Lower leg skin (tissue), 4 donors: ENCODE measurements at regions not wholly inside any gene's neighbourhood (a gene's known extent, or its start where the extent isn't known, plus 50 kb on each side); places are given as distances from the start of the nearest gene placed in this dataset.

Source experiments
- DNase-seq, 2 donors: peaks; one replicate each; pipeline ENCODE4 v3.0.0-alpha.2; 2019; ENCODE audit warnings: low spot score in 2 of 2
- H3K4me3 ChIP-seq: fragments of 200-600 bp; sonication (generic); 2 replicates; pipeline ENCODE4 v1.5.1; 2017; ENCODE audit warnings: mild to moderate bottlenecking, low read depth; ENCODE audit not compliant: poor library complexity, severe bottlenecking
- POLR2A ChIP-seq, 2 donors: fragments of 450-650 bp; IDR thresholded peaks; one replicate each; pipeline ENCODE4 v1.6.1; 2016 to 2017; ENCODE audit warnings: antibody characterized with exemption in 2 of 2, mild to moderate bottlenecking in 1 of 2, moderate library complexity in 1 of 2
- WGBS, 2 donors: methylation state at CpG; one replicate each; pipeline ENCODE4 v1.1.5; 2018; 5-methylcytosine and 5-hydroxymethylcytosine counted together
- intact Hi-C: fragments of 100-400 bp; cut with DNase I; formaldehyde crosslinking; loops from one replicate; pipeline ENCODE4 v1.15.0; 2023; ENCODE audit warnings: low total_unique reads
- TF ChIP-seq, protein P1 (sequence below), 3 donors: fragments of 450-650 bp; IDR thresholded peaks; one replicate each; pipeline ENCODE4 v1.5.1; 2016; ENCODE audit warnings: antibody characterized with exemption in 3 of 3, mild to moderate bottlenecking in 3 of 3, moderate library complexity in 2 of 3

DNA sequence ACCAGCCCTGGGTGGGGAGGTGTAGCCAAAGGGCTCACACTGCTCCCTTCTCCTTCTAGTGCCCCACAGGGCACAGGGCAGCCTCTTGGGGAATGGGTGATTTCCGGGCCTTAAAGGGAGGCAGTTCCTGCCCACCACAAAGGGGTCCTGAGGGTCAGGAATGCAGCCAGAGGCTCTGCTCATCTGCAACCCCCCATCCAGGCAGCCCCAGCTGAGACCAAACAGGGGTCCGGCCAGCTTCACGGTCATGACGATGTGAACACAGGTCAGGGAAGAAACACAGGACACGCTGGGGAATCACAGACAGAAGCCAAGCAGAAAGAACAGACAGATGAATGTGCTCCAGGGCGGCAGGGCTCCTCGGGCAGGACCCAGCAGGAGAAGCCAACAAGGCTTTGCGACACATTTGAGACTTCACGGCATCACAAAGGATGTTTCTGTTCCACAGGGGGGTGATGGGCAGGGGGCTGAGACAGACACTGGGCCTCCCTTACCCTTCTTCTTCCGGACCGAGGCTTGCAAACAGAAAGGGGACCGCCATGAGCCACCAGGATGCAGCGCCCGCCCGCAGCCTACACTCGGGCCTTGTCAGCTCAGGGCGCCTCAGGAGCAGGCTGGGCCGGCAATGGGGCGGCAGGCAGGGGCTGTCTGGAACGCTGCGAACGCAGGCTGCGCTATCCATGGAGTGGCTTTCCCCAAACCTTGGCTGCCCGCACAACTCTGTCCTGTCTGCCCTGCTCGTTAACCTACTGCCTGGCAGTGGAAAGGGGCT lies 101.9 kb downstream of the CTTN start:
- WGBS, 2 donors: 86 to 91% methylated on average over 19 to 22 of the region's 25 CpGs
- TF ChIP-seq POLR2A (IDR thresholded peaks at IDR 0.05): no peak
- TF ChIP-seq, protein P1, sequence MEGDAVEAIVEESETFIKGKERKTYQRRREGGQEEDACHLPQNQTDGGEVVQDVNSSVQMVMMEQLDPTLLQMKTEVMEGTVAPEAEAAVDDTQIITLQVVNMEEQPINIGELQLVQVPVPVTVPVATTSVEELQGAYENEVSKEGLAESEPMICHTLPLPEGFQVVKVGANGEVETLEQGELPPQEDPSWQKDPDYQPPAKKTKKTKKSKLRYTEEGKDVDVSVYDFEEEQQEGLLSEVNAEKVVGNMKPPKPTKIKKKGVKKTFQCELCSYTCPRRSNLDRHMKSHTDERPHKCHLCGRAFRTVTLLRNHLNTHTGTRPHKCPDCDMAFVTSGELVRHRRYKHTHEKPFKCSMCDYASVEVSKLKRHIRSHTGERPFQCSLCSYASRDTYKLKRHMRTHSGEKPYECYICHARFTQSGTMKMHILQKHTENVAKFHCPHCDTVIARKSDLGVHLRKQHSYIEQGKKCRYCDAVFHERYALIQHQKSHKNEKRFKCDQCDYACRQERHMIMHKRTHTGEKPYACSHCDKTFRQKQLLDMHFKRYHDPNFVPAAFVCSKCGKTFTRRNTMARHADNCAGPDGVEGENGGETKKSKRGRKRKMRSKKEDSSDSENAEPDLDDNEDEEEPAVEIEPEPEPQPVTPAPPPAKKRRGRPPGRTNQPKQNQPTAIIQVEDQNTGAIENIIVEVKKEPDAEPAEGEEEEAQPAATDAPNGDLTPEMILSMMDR (IDR thresholded peaks at IDR 0.05): no peak
- H3K4me3 ChIP-seq: no peak overlapping the region
- intact Hi-C loops: no loop called here
- DNase-seq: no peak

DNA sequence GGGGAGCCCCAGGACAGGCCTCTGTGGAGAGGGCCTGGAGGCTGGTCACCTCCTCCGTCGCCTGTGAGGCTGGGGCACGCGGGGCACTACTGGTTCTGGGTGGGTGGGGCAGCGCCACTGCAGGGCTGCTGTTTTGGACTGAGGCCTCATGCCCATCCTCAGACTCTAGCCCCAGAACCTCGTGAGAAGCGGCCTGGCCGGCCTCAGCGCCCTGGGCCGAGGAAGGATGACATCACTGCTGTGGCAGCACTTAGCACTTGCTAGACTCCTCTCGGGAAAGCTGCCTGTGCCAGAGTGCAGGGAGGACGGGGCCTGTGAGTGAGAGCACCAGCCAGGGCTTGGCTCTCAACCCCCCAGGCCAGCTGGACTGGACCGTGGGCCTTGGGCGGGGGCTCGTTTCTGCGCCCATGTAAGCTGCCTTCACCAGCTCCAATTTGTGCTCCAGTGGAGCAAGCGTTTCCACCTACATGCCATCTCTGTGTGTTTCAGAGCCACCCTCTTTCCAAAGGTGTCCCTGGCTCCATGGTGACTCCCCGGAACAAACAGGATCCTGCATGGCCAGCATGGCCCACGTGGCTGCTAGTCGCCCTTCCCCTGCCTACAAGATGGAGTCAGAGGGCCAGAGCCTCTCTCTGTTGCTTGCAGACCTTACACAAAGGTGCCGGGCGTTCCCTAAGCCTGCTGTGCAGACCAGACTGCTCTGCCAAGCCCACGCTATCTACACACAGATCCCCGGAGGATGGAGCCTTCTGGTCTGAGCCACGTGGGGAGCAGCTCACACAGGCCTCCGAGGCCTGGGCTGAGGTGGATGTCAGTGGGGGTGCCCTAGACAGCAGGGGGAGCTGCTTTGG lies 102.9 kb downstream of the CTTN start:
- WGBS, 2 donors: 52 to 71% methylated on average over 16 to 22 of the region's 26 CpGs
- DNase-seq: no peak
- H3K4me3 ChIP-seq: no peak overlapping the region
- intact Hi-C loops: no loop called here
- TF ChIP-seq POLR2A (IDR thresholded peaks at IDR 0.05): no peak
- TF ChIP-seq, protein P1 (IDR thresholded peaks at IDR 0.05): no peak

DNA sequence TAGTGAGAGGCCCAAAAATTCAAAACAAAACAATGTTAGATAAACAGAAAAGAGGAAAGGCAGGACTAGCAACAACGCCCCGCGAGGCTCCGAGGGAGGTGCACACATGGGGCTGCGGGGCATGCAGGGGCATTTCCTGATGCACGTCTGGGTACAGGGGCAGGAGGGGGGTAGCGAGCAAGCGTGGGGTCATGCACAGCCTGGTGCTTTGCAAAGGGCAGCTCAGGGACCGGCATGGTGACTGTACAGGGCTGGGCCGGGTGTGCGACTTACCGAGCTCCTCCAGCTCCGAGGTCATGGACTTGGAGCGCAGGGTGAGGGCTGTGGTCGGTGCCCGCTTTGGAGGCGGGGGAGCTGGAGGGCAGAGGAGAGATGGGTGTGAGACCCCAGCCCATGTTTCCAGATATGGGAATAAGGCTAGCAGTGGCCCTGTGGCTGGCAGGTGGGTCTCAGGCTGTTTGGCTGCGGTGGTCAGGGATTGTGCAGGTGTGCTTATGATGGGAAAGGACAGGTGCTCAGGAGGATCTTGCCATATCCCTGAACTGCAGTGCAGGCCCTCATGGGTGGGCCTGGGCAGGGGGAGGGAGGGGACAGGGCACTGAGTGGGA lies 103.7 kb downstream of the CTTN start:
- 69 to 73% methylated on average over 18 of the region's 18 CpGs for WGBS, 2 donors
- TF ChIP-seq POLR2A (IDR thresholded peaks at IDR 0.05): no peak
- TF ChIP-seq, protein P1 (IDR thresholded peaks at IDR 0.05): no peak
- intact Hi-C loops: no loop called here
- no peak overlapping the region for H3K4me3 ChIP-seq
- no peak for DNase-seq

DNA sequence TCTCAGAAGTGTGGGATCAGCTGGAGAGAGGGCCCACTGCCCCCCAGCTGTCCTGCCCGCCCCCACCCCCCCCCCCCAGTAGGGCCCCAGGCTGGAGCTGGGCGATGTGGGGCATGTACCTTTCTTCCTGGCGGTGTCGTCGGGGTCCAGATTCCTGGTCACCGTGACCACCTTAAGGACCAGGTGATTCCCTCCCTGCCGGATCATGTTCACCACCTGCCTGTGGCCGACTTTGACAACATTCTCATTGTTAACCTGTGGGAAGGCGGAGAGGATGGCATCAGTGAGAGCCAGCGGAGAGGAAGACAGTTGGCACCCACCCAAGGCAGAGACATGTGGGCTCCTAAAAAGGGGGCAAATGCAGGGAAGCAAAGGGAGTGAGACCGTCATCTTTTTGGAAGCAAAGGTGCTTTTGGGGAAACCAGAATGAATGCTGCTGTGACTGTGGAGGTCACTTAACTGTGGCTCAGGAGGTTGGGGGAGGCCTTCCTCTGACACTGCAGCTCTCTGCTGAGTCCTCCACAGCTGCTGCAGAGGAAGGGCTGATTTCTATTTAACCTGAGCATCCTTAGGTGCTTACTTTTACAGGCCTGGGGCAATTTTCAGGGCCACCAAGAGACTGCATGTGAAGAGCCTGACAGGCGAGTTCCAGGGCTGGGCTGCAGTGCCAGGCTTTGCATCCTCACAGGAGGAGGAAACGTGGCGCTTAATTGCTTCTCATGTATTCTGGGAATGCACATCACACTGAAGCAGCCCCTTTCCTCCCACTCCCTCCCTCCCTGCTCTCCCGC lies 104.5 kb downstream of the CTTN start:
- H3K4me3 ChIP-seq: no peak overlapping the region
- DNase-seq: no peak
- WGBS, 2 donors: 70 to 84% methylated on average over 14 of the region's 15 CpGs
- TF ChIP-seq, protein P1 (IDR thresholded peaks at IDR 0.05): no peak
- TF ChIP-seq POLR2A (IDR thresholded peaks at IDR 0.05): no peak
- intact Hi-C loops: no loop called here

DNA sequence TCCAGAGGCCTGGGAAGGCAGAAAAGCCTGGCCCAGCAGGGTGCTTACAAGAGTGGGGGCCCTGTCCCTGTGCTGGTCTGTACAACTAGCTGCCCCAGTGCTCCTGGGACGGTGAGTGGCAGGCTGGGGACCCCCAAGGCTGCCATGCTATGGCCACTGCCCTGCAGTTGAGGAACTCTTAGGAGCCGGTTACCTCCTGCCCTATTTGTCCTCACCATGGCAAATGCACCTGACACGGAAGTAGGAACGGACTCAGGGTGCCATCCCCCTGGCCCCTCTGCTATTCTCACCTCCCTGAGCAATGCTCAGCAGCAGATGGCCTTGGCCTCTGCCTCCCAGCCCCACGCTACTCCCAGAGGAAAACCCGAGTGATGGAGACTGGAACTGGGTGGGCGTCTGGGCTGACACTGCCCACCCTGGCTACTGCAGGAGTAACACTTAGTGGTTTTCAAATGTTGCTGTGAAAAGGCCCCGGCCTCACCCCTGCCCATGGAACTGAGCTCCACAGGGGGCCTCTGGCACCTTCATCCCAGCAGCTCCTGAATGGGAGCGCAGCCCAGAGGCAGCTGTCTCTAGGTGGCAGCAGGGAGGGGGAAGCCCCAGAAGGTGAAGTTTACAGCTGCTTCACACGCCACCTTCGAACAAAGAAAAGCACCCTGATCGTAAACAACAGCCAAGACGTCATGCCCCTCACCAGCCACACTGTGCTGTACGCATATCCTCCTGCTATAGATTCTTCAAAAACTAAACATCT lies 105.3 kb downstream of the CTTN start:
- TF ChIP-seq, protein P1 (IDR thresholded peaks at IDR 0.05): no peak
- TF ChIP-seq POLR2A (IDR thresholded peaks at IDR 0.05): no peak
- no peak for DNase-seq

More for the DNA sequence above, 105.3 kb downstream of the CTTN start:
- 79 to 89% methylated on average over 14 of the region's 14 CpGs for WGBS, 2 donors
- intact Hi-C loops: no loop called here
- no peak overlapping the region for H3K4me3 ChIP-seq
